Fibroblast of skin of scalp (primary cell): ENCODE measurements at regions not wholly inside any gene's neighbourhood (a gene's known extent, or its start where the extent isn't known, plus 50 kb on each side); places are given as distances from the start of the nearest gene placed in this dataset.
"Not testable (repeated sequence)": the region's sequence is repeated elsewhere in the genome, so short reads cannot be mapped to it uniquely, and the experiment has no call there.

Experiments used
- DNase-seq: peaks from one replicate; pipeline ENCODE4 v3.0.0-alpha.2; 2013

- no peak for DNase-seq
Measured at GRCh38 chr5:155116456-155117251, 103.1 kb downstream of the KIF4B start.

GRCh38 chr5:155125551-155126095 is 112.1 kb downstream of the KIF4B start:
- DNase-seq, result no peak

GRCh38 chr5:155126573-155126972 is 113.0 kb downstream of the KIF4B start:
- no peak for DNase-seq

- DNase-seq, result no peak
Measured at GRCh38 chr5:155127552-155127951, 114.0 kb downstream of the KIF4B start.

- DNase-seq, result no peak
Measured at GRCh38 chr5:155128786-155129512, 115.4 kb downstream of the KIF4B start.

- no peak for DNase-seq
Measured at GRCh38 chr5:155129513-155129880, 115.9 kb downstream of the KIF4B start.

GRCh38 chr5:155134130-155134529 is 120.6 kb downstream of the KIF4B start:
- DNase-seq, result no peak

GRCh38 chr5:155136216-155136850 is 122.8 kb downstream of the KIF4B start:
- DNase-seq, result peak; percentile 5

GRCh38 chr5:155137683-155138082 is 124.1 kb downstream of the KIF4B start:
- DNase-seq, result no peak

- no peak for DNase-seq
Measured at GRCh38 chr5:155140646-155141045, 127.1 kb downstream of the KIF4B start.

- DNase-seq, result no peak
Measured at GRCh38 chr5:155144956-155145355, 131.4 kb downstream of the KIF4B start.

- peak; percentile 1 for DNase-seq
Measured at GRCh38 chr5:155147222-155147621, 133.7 kb downstream of the KIF4B start.

- DNase-seq, result no peak
Measured at GRCh38 chr5:155148694-155149093, 135.1 kb downstream of the KIF4B start.

GRCh38 chr5:155150012-155150411 is 136.5 kb downstream of the KIF4B start:
- DNase-seq, result no peak

GRCh38 chr5:155154973-155155372 is 141.4 kb downstream of the KIF4B start:
- DNase-seq, result no peak

- not testable (repeated sequence) for DNase-seq
Measured at GRCh38 chr5:155163084-155163483, 149.5 kb downstream of the KIF4B start.

GRCh38 chr5:155167736-155168135 is 154.2 kb downstream of the KIF4B start:
- no peak for DNase-seq

GRCh38 chr5:155181542-155181941 is 168.0 kb downstream of the KIF4B start:
- DNase-seq, result no peak

- no peak for DNase-seq
Measured at GRCh38 chr5:155189476-155189875, 175.9 kb downstream of the KIF4B start.

- DNase-seq, result no peak
Measured at GRCh38 chr5:155189981-155190380, 176.4 kb downstream of the KIF4B start.

- no peak for DNase-seq
Measured at GRCh38 chr5:155193029-155193428, 179.5 kb downstream of the KIF4B start.

- DNase-seq, result no peak
Measured at GRCh38 chr5:155193483-155194107, 180.0 kb downstream of the KIF4B start.

GRCh38 chr5:155200608-155201007 is 187.1 kb downstream of the KIF4B start:
- DNase-seq, result no peak
